Stimulated activated memory B cell treated with anti-CD40 and anti-IgM and Interleukin-4, amounts not matched to agents 10 μg/mL and 1 μg/mL and 100 μg/mL, for 72 hours (primary cell): ENCODE measurements at regions not wholly inside any gene's neighbourhood (a gene's known extent, or its start where the extent isn't known, plus 50 kb on each side); places are given as distances from the start of the nearest gene placed in this dataset.

ENCODE experiments used
- ATAC-seq: fragments of 150-1000 bp; cut with Tn5 transposase; 2 replicates; pipeline ENCODE4 v1.10.0; 2021
- H3K27ac Mint-ChIP-seq: one replicate; pipeline ENCODE4 v1.8.0; 2022; ENCODE audit warnings: mild to moderate bottlenecking, mixed read lengths
- H3K27me3 Mint-ChIP-seq: one replicate; pipeline ENCODE4 v1.8.0; 2022; ENCODE audit warnings: mixed read lengths
- H3K36me3 Mint-ChIP-seq: one replicate; pipeline ENCODE4 v1.8.0; 2022; ENCODE audit warnings: mixed read lengths
- H3K4me1 Mint-ChIP-seq: one replicate; pipeline ENCODE4 v1.8.0; 2022; ENCODE audit warnings: mixed read lengths
- H3K4me3 Mint-ChIP-seq: one replicate; pipeline ENCODE4 v1.8.0; 2022; ENCODE audit warnings: mild to moderate bottlenecking, moderate library complexity, mixed read lengths
- H3K9me3 Mint-ChIP-seq: one replicate; pipeline ENCODE4 v1.8.0; 2022; ENCODE audit warnings: mixed read lengths

GRCh38 chr14:104373055-104373854 lies 206.3 kb upstream of the C14orf180 start:
- no peak for ATAC-seq
- no peak overlapping the region for H3K4me3 Mint-ChIP-seq
- peaks cover 3% of the 10 kb centered on the region for H3K9me3 Mint-ChIP-seq
- H3K27ac Mint-ChIP-seq, result no peak overlapping the region
- H3K36me3 Mint-ChIP-seq, result no peaks in the 10 kb centered on the region
- H3K4me1 Mint-ChIP-seq, result no peaks in the 10 kb centered on the region
- peaks cover 75% of the 10 kb centered on the region for H3K27me3 Mint-ChIP-seq

DNA sequence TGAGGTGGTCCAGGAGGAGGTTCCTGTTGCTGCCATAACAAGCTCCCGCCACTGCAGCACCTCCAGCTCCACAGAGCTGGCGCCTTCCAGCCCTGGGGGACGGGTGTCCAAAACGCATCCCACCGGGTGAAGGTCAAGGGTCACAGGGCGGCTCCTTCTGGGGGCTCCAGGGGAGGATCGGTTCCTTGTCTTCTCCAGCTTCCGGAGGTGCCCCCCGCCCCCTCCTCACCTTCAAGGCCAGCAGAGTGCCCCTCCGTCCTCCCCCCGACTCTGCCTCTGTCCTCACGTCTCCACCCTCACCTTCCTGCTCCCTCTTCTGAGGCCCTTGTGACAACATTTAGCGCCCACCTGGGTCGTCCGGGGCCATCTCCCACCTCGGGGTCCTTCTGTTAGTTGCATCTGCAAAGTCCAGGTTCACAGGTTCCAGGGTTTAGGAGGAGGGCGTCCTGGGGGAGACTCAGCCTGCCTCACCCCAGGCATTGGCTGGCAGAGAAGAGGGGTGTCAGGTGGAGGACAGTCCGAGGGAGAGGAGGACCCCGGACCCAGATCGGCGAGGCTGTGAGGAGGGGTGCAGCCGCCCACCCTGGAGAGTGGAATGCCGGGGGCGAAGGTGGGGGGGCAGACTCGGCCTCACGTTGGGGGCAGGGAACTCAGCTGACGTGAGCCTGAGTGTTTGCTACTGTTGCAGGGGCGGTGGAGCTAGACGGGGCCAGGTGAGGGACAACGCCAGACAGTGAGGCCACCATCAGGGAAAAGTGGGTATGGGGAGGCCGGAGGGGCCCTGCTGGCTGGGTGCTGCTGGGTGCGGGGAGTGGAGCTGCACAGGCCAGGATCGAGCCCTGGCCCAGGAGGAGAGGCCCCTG lies 205.5 kb upstream of the C14orf180 start:
- Mint-ChIP-seq H3K27ac (no peak overlapping the region), H3K4me1 (no peaks in the 10 kb centered on the region), H3K36me3 (no peaks in the 10 kb centered on the region), H3K27me3 (peaks cover 81% of the 10 kb centered on the region), H3K4me3 (no peak overlapping the region), H3K9me3 (peaks cover 6% of the 10 kb centered on the region)
- no peak for ATAC-seq

DNA sequence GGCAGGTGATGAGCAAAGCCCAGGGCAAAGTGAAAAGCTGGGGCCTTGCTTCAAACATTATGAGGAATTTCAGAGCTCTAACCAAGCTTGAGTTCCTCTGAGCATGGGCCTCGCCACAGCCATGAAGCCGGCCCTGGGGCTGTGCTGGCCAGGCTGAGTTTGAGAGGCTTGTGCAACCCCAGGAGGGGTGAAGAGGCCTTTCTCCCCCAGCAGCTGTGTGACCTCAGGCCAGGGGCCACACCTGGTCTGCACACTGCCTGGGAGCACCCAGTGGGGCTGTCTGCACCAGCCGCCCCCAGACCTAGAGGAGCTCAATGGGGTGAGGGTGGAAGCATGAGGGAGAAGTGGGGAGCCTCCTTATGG lies 204.9 kb upstream of the C14orf180 start:
- ATAC-seq, result no peak
- no peak overlapping the region for H3K27ac Mint-ChIP-seq

GRCh38 chr14:104375551-104376201 lies 203.9 kb upstream of the C14orf180 start:
- no peaks in the 10 kb centered on the region for H3K4me1 Mint-ChIP-seq
- H3K4me3 Mint-ChIP-seq, result no peak overlapping the region
- H3K36me3 Mint-ChIP-seq, result no peaks in the 10 kb centered on the region
- no peak for ATAC-seq
- no peak overlapping the region for H3K27ac Mint-ChIP-seq
- H3K27me3 Mint-ChIP-seq, result peaks cover 88% of the 10 kb centered on the region
- H3K9me3 Mint-ChIP-seq, result peaks cover 10% of the 10 kb centered on the region

More for the DNA sequence above, 204.9 kb upstream of the C14orf180 start:
- peaks cover 7% of the 10 kb centered on the region for H3K9me3 Mint-ChIP-seq
- H3K27me3 Mint-ChIP-seq, result peaks cover 83% of the 10 kb centered on the region
- no peaks in the 10 kb centered on the region for H3K36me3 Mint-ChIP-seq
- no peak overlapping the region for H3K4me3 Mint-ChIP-seq
- H3K4me1 Mint-ChIP-seq, result no peaks in the 10 kb centered on the region

DNA sequence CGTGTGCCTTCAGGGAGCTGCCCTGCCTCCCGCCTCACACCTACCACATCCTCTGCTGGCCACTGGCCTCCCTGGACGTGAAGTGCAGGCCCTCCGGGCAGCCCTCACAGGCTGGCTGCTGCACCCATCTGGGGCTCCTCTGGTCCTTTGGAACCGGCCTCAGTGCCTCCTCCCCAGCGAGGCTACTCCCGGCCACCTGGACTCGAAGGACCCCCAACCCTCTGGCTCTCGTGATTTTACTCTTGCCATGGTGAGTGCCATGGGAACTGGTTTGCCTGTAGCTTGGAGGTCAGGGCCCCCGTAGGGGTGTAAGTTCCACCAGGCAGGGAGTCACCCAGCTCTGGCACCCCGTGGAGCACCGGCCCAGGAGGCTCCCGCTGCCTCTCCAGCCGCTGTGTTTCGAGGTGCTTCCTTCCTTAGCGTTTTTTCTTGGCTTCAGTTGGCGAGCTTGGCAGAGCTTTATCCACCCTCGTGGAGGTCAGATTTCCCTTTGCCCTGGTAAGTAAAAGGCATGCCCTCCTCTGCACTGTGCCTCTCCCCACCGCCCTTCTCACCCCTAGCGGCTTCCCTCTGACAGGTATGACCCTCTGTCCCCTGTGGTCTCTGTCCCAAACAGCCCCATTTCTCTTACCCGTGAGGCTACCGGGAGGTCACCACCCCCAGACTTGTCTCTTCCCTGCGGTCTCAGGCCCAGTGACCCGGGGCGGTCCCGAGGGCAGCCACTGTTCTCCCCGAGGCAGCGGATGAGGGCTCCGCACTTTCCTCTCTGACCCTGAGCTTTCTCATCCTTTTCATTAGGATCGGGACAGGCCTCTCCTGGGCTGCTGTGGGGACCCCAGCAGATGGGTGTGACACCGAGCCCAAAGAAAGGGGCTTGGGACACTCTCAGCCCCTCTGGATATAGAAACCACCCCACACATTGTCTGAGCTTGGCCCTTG lies 203.1 kb upstream of the C14orf180 start:
- no peak for ATAC-seq
- no peaks in the 10 kb centered on the region for H3K4me1 Mint-ChIP-seq
- H3K9me3 Mint-ChIP-seq, result peaks cover 18% of the 10 kb centered on the region
- H3K27ac Mint-ChIP-seq, result no peak overlapping the region
- H3K27me3 Mint-ChIP-seq, result peaks cover 94% of the 10 kb centered on the region
- H3K4me3 Mint-ChIP-seq, result no peak overlapping the region
- peaks cover 5% of the 10 kb centered on the region for H3K36me3 Mint-ChIP-seq

DNA sequence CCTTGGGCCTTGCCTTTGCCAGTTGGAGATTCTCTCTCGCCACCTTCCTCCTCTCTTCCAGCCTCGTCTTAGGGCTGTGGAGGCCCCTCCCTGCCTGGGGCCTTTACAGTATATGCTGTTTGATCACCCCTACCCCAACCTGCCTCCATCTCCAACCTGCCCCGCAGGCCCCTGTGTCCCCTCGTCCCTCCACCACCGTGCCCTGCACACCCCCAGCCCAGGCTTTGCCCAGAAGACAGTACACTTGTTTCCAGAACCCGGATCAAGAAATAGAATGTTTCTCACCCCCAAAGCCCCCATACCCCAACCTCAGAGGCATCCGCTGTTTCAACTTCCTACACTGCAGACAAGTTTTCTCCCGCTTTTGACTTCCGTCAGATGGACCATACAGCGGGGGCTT lies 202.3 kb upstream of the C14orf180 start:
- ATAC-seq, result no peak
- no peak overlapping the region for H3K4me3 Mint-ChIP-seq
- peaks cover 6% of the 10 kb centered on the region for H3K36me3 Mint-ChIP-seq
- peaks cover 18% of the 10 kb centered on the region for H3K9me3 Mint-ChIP-seq
- H3K4me1 Mint-ChIP-seq, result no peaks in the 10 kb centered on the region
- H3K27ac Mint-ChIP-seq, result no peak overlapping the region
- peaks cover 94% of the 10 kb centered on the region for H3K27me3 Mint-ChIP-seq

GRCh38 chr14:104378698-104379113 lies 200.9 kb upstream of the C14orf180 start:
- H3K36me3 Mint-ChIP-seq, result peaks cover 6% of the 10 kb centered on the region
- no peak overlapping the region for H3K27ac Mint-ChIP-seq
- H3K9me3 Mint-ChIP-seq, result peaks cover 18% of the 10 kb centered on the region
- H3K4me1 Mint-ChIP-seq, result no peaks in the 10 kb centered on the region
- no peak overlapping the region for H3K4me3 Mint-ChIP-seq
- peaks cover 90% of the 10 kb centered on the region for H3K27me3 Mint-ChIP-seq
- ATAC-seq, result no peak

- H3K4me1 Mint-ChIP-seq, result peaks cover 34% of the 10 kb centered on the region
- H3K4me3 Mint-ChIP-seq, result no peak overlapping the region
- H3K27me3 Mint-ChIP-seq, result peaks cover 70% of the 10 kb centered on the region
- H3K36me3 Mint-ChIP-seq, result peaks cover 6% of the 10 kb centered on the region
- H3K9me3 Mint-ChIP-seq, result peaks cover 18% of the 10 kb centered on the region
- ATAC-seq, result no peak
- no peak overlapping the region for H3K27ac Mint-ChIP-seq
Measured at GRCh38 chr14:104382361-104383087, 197.0 kb upstream of the C14orf180 start.

GRCh38 chr14:104383088-104383995 lies 196.2 kb upstream of the C14orf180 start:
- H3K27me3 Mint-ChIP-seq, result peaks cover 62% of the 10 kb centered on the region
- H3K27ac Mint-ChIP-seq, result no peak overlapping the region
- H3K36me3 Mint-ChIP-seq, result peaks cover 6% of the 10 kb centered on the region
- peaks cover 39% of the 10 kb centered on the region for H3K4me1 Mint-ChIP-seq
- H3K9me3 Mint-ChIP-seq, result peaks cover 18% of the 10 kb centered on the region
- H3K4me3 Mint-ChIP-seq, result no peak overlapping the region
- no peak for ATAC-seq

GRCh38 chr14:104383996-104384775 lies 195.4 kb upstream of the C14orf180 start:
- Mint-ChIP-seq H3K4me3 (no peak overlapping the region), H3K4me1 (peaks cover 39% of the 10 kb centered on the region), H3K36me3 (peaks cover 6% of the 10 kb centered on the region), H3K27me3 (peaks cover 54% of the 10 kb centered on the region), H3K27ac (no peak overlapping the region), H3K9me3 (peaks cover 14% of the 10 kb centered on the region)
- no peak for ATAC-seq

DNA sequence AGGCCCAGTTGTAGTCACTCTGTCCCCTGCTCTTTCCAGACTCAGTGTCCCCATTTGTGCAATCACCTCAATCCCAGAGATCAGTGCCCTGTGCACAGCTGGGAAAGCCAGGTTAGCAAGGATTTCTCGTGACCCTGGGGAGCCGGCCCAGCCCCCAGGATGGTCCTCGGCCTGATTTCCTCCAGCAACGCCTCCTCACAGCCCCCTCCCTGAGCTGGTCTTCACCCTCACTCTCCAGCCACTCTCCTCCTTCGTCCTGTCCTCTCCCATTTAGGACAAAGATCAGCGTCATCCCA lies 194.8 kb upstream of the C14orf180 start:
- Mint-ChIP-seq H3K36me3 (peaks cover 6% of the 10 kb centered on the region), H3K9me3 (peaks cover 14% of the 10 kb centered on the region), H3K27me3 (peaks cover 48% of the 10 kb centered on the region), H3K4me1 (peaks cover 39% of the 10 kb centered on the region), H3K27ac (peak overlapping the region; percentile 51), H3K4me3 (no peak overlapping the region)
- ATAC-seq, result no peak

DNA sequence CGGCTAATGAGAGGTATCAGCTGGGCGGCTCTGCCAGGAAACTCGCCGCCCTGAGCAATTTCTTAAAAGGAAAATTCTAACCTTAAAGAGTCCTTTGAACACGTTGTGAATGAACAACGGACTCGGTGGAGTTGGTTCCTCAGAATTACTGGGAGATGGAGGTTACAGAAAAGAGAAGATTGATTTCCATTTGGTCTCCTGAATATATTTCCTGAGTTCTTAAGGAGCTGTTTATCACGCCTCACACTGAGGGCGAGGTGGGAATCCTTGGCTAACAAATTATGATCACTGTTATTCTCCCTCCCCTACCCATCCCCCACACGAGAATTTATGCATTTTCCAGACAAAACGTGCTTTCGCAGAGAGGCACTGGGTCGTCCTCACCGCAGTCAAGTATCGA lies 194.5 kb upstream of the C14orf180 start:
- Mint-ChIP-seq H3K27ac (peak overlapping the region; percentile 51), H3K4me1 (peaks cover 43% of the 10 kb centered on the region), H3K9me3 (peaks cover 14% of the 10 kb centered on the region), H3K4me3 (no peak overlapping the region), H3K36me3 (peaks cover 6% of the 10 kb centered on the region), H3K27me3 (peaks cover 44% of the 10 kb centered on the region)
- ATAC-seq, result no peak
